GM21576 (cell line): ENCODE measurements at regions not wholly inside any gene's neighbourhood (a gene's known extent, or its start where the extent isn't known, plus 50 kb on each side); places are given as distances from the start of the nearest gene placed in this dataset.

ENCODE experiments used
- ATAC-seq: cut with Tn5 transposase; IDR thresholded peaks from one replicate; pipeline ENCODE4 v1.9.1; 2021; ENCODE audit warnings: mild to moderate bottlenecking, moderate library complexity; ENCODE audit not compliant: unreplicated experiment

DNA sequence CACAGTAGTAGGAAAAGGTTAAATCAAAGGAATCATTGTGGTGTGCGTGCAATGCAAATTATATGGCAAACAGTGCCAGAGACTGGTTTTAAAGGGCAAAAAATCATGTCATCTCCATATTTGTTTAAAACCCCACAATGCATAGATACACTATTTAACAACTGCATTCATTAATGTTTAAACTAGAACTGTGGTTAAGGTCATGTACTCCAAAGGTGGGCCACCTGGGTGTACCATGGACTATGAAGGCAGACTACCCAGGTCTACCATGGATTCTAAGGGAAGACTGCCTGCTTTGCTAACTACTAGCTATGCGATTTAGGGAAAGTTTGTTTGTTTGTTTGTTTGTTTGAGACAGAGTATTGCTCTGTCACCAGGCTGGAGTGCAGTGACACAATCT, 356.3 kb downstream of the ZEB2 start:
- no peak for ATAC-seq

DNA sequence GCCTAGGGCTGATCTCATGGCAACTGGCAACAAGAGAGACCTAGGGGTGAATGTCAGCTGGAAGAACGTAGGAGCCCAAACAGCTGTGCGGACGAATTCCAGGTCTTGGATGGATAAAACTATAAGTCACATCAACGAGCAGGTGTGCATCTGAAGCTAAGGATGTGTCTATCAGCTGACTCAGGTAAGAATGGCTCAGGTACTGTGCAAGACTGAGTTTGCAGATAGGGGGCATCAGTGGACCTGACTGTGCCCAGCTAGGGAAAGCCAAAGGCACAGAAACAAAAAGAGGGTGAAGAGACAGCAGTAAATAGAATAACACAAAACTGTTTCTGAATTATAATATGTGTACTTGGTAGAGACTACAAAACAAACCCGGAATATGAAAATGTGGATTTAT, 357.3 kb downstream of the ZEB2 start:
- ATAC-seq: peak; percentile 76

DNA sequence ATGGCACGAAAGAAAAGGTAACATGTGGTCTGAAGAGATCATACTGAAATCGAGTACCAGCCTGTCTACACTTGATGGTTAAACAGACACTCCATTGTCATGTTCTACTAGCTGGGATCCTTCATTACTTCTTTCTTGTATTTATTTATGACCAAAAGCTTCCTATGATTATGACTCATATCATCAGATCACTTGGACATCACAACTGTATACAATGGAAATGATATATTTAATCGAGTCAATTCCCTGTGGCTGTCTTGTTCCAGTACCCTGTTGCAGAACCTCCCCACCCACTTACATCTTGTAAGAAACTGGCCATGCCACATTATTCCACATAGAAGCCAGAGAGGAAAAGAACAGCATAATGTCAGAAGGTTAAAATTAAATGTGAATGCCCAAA, 358.9 kb downstream of the ZEB2 start:
- ATAC-seq: no peak

DNA sequence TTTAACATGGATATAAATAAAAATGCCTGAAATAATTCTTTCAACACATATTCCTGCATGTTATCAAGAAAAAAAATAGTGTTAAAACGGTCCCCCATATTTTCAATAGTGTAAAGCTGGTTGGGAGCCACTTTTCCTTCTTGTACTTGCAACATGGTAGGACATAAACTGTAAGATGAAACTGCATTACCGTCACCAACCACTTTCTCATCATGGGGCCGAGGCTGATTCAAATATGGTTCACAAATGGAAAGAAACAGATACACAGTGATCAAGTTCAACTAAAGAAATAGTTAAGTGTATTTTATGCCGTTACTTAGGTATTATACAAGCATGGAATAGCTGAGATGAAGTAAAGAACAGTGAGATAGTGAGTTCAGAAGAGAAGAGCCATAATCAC, 360.7 kb downstream of the ZEB2 start:
- no peak for ATAC-seq

DNA sequence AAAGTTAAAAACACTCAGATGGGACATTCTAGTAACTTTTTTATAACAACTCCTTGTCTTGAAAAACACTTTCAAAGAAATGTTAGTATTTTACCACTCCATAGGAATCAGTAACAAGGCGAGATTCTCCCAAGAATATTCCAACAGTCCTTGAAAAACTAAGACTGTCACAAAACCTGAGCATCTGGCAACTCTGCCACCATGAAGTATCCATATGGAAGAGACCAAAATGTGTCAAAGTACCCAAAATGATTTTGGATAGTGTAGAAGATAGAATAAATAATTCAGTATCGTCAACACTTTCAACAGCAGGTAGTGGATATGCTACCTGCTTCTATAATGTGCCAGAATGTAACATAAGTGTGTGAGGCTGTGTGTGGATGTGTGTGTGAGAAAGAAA, 361.8 kb downstream of the ZEB2 start:
- ATAC-seq: no peak

DNA sequence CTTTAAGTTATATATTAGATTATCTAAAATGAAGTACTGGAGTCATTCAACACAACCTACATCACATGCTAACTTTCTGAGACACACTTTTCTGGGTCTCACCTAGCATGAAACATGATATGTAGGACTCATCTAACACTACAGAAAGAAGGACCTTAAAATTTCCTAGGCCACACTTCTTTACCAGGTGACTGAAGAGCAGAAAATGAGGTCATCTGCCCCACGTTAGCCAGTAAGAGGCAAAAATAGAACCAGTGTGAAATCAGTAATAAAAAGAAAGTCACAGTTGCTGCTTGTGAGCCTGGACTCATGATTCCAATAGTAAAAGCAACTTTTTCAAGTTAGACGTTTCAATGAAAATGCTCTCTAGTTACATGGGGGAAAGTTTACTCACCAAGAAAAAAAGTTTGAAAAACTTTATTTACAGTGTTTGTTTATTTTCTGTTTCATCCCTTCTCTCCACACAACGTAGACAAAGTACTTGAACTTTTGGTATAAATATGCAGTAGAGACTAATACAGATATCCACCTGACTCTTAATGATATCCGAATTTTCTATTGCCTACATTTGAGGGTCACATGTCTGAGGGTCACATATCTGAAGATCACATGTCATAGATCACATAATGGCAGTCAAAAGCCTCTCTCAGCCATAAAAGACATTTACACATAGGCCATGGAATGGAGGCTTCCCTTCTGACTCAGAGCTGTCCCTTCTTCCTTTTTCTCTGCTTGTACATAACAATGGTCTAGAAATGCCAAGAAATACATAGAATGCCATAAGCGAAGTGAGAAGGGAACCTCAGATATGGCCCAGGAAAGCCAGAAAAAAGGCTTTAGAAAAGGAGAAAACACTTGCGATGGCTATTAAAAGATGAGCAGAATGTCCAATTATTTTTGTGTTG, 362.9 kb downstream of the ZEB2 start:
- no peak for ATAC-seq

DNA sequence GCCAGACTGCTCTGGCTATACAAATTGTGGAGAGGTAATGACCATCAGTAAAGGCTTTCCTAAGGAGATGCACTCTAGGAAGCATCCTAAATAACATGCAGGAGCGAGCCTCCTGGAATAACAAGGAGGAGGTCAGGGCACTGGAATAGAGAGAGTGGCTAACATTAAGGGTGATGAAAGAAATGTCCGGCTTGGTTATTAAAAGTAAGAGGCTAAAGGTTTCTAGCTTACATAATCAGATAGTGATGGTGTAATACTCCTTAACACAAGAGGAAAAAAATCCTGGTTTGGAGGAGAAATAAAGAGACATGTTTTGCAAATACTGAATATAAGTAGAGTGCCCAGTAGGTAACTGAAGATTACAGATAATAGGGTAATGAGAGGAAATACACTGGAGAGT, 365.7 kb downstream of the ZEB2 start:
- ATAC-seq: no peak

DNA sequence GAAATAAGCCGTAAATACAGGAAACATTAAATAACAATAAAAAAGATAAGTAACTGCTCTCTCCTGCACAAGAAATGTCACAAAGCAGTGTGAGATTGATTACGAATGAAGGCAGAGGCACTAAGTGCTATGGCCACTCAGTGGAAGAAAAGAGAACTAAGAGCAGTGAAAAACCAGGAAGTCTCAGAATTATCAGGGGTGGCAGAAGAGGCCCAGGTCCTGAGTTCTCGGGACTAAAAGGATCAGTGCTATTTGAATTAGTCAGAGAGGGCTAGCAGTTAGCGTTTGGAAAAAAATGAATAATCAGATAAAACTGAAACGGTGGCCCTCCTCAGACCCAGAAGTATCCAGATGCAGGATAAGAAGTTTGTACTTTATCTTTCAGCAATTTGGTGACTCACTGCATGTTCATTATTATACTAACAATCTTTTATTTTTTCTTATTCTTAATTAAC, 367.1 kb downstream of the ZEB2 start:
- ATAC-seq: no peak

DNA sequence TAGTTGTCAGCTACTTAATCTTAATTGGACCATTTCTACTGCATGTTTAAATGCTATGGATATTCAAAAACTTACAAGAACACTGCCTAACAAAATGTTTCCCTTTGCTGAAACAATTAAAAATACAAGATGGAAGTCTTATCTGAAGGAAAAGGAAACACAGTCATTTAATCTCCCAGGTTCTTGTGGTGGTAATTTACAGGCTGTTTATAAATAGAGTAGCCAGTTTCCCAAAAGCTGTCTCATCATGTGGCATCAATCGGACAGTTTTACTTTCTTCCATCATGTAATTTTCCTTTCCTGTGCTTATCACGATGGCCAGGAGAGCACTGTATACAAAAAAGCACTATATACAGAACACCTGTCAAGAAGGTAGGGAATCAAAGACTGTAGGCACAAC, 368.1 kb downstream of the ZEB2 start:
- no peak for ATAC-seq

DNA sequence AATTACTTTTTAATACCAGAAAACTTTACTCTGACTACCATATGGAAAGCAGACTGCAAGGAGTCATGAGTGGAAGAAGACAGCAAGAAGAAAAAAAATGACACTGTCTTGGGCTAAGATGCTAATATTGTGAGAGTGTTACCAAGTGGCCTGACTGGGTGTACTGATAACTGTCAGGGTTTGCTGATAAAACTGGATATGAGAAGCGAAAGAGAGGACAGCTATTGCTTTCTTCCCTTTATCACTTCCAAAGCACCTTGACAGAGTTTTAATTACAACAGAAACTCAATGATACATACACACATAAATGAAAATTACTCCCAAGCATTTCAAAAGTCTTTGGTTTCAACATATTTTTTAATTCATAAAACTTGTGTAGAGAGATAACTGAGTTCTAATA, 368.5 kb downstream of the ZEB2 start:
- ATAC-seq: no peak

DNA sequence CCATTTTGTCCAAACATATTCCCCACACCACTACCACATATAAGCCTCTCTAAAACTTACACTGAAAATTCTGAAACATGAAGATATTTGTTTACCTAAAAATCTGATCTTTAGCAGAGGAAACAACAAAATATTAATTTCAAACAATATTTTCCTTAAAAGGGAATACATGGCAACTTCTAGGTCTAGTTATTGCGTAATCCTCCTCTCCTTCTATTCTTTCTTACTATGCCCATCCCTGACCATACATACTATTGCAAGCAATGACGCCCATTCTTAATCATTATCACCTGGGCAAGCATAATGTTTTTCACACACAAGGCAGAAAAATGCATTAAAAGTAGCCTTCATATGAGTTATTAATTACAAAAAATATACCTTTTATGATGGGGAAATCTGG, 372.6 kb downstream of the ZEB2 start:
- ATAC-seq: no peak

DNA sequence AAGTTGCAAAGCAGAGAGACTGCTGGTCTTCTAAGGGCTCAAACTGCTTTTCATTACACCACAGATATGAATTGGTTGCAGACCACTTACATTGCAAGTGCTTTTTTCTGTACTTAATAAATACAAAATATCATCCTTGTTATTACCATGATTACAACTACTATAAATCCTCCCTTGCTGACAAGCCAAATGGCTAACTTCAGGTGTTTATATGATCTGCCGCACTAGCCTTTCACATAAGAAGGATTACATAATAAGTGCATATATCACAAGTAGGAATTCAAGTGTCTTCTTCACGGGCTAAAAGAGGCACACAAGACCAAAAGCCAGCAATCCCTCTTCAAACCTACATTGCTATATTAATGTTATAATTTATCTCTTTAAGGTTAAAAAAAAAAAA, 373.0 kb downstream of the ZEB2 start:
- ATAC-seq: no peak

DNA sequence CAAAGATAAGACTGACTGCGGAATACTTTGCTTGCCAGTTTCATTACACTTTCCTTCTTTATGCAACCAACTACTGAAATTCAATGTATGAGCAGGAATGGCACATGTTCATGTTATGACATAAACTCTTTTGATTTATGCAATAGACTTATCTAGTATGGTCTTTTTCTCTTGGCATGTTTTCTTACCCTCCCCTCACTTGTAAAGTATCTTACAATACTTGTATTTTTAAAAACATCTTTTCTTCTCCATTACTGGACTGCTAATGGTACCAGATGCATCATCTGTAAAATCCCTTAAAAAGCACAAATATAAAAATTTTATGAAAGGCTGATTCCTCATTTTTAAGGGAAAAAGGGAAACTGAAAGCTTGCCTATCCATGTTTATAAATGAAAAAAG, 373.8 kb downstream of the ZEB2 start:
- ATAC-seq: no peak

DNA sequence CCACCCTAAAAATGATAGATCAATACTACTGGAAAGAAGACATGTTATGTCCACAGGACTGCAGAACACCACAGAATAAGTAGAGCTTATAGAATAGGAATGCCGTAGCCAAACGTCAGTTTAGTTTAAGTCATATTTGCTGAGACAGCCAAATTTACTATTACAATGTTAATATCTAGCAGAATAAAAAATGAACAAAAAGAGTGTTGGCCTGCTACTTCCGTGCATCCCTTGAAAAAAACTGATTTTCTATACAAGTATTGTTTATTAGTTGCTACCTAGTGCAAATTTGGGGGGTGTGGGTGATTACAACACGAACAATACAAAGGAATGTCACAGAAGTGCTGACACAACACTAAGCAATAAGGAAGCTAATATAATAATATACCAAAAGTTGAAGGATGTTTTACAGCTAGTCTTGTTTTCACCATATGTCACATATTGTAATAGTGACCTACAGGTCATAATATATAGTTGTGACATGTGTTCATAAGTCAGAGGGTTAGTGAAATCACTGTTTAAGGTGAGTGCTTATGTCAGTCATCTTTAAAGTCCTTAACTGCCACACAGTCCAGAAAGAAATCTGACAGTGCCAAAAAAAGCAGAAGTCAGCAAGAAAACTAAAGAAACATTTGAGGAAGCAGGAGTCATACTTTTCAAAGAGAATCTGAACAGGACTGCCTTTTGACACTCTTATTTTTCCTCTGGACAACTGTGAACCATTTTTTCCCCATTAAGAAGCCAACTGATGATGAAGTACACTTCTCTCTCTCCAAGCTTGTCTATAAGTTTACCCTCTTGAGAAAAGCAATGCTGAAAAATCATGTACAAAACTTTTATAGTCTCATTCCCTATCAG, 376.4 kb downstream of the ZEB2 start:
- ATAC-seq: no peak

DNA sequence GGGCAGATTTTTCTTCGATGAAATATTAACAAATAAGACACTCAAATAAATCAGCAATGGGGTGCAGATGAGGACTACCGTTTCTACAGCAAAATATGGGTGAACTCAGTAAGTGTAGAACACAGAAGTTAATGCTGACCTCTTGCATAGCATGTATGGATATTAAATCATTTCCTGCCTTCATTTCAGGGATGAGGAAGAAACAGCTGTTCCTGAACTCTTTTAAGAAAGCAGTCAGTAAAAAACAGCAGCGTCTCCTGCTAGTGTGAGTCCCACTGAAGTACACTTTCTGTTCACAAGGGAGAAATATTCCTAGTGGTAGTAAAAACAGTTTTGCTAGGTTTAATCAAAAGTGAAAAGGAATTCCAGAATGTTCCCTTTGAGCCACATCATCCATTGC, 379.0 kb downstream of the ZEB2 start:
- no peak for ATAC-seq

DNA sequence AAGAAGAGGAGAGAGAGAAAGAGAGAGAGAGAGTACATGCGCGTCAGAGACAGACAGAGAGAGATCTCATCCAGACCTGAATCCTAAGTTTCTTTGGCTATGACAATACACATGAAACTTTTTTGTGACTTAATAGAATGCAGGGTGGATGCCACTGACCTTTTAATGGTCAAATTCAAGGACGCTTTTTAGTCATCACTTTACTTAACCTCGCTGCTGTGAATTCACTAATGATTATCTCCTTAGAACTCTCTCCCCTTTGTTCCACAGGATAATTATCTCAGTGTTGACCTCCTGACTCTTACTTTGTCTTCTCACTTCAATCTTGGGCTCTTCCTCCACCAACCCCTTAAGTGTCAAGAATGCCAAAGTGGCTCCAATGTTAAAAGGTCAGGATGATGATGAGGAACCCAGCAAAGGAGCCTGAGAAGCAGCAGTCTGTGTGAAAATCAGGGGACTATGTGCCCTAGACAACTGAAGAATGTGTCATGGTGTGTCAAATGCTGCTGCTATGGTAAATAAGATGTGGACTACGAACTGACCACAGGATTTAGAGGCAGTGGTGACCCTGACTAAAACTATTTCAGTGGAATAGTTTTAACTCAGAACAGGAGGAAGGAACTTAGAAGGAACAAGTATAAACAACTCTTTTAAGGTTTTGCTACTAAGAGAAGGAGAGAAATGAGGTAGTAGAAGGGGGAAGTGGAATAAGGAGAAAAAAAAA, 382.1 kb downstream of the ZEB2 start:
- ATAC-seq: no peak

DNA sequence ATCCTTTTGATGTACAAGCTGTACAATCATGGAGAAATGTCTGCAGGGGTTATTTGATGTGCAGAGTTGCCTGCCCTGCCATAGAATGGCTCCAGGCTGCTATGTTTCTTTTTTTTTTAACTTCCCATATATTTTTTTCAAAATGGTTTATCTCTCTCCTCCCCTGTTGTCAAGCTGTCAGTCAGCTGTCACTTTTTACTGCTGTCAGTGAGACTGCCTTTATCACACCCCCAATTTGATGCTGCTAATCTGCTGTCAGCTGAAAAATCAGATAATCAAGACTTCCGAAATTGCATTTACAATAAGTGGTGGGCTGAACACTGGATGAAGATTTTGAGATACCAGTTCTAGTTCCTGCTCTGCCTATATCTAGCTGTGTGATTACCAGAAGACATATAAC, 382.6 kb downstream of the ZEB2 start:
- ATAC-seq: no peak

DNA sequence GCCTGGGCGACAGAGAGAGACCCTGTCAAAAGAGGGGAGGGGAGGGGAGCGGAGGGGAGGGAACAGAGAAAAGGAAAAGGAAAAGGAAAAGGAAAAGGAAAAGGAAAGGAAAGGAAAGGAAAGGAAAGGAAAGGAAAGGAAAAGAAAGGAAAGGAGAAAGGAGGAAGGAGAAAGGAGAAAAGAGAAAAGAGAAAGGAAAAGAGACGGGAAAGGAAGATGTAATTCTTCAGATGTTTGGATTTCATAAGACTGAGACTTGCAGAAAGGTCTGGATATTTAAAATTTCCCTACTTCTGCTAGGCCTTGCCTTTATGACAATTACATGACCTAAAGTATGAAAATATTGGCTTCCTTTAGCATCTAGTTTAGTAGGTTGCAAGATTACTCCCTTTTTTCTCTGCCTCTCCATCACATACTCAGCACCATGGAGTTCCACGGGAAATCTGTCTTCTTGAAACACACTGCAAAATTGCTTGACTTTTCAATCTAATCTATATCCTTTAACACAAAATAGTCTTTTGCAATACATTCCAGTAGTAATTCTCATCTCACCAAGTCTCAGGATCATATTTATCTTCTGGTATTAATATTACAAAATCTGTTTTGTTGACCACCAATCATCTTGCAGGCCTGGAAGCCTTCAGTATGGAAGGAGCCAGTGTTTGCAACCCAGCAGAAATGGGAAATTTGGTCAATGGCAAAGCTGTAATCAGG, 383.5 kb downstream of the ZEB2 start:
- no peak for ATAC-seq

DNA sequence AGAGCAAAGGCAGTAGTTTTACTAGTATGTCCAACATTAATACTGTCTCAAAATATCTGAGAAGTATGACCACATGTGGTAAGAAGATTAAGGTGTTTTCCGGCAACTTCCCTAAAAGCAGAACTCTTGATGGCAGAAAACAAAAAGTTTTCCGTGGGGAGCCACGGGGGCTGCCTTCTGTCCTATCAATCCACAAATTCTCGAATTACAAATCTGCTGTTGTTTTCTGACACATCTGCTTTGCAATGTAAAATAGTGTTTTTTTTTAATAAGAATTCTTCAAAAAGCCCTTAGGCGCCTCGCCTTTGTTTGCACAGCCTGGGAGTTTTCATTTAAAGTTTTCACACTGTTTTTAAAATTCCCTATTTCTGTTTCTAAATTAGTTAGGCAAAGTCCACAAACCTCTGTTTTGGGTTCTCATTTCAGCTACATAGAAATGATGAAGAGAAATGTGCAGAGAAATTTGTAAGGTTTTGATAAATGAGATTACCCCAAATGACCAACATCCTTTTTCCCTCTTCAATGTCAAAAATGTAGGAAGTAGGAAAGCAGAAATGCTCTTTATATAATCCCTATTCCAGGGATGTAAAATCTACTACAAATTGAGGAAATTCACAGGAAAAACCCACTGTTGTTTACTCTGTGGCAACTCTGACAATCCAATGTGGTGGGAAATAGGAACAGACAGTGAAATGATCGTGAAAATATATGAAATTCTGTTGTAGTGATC, 385.8 kb downstream of the ZEB2 start:
- ATAC-seq: no peak

DNA sequence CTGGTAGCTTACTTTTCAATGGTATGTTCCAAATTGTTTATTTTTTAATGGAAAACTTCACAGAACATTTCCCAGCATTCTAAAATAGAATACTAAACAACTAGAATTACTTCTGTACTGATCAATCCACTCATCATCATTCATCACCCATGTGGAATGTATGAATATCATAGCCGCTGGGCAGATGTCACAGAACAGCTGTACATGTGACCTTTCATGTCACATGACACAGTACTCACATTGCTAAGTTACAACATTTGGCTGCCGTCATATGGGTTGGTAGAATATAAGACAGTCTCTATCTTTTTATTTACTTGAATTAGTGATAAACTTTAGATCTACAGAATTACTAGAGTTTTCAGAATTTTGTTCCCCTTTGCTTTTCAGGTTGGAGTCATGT, 387.6 kb downstream of the ZEB2 start:
- no peak for ATAC-seq
